ENCODE measurements at regions not wholly inside any gene's neighbourhood (a gene's known extent, or its start where the extent isn't known, plus 50 kb on each side); places are given as distances from the start of the nearest gene placed in this dataset.
A peak's percentile ranks its signal among the peaks of the same experiment; 100 is the strongest.

DNA sequence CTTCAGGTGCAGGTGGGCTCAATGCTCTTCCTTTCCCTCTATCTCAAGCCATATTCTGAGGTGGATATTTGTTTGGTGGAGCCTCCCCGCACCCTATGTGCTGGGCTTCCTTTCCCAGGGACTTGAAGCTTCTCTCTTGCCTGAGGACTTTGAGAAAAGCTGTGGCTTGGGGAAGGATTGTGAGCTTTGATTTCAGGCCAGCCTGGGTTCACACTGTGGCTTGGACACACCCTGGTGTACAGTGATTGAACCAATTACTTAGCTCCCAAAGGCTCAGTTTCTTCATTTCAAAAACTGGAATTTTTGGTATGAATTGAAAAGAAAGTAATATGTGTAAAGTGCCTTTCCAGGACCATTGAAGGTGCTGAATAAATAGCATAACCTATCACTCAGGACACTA is 224.5 kb upstream of the GLI3 start:
- H3K9ac ChIP-seq (ENCODE audit: extremely low read depth, insufficient read length, low read length) = no peak overlapping the region
- no peak overlapping the region for H2BK5ac ChIP-seq (ENCODE audit: insufficient read length, low read length)
- no peaks in the 10 kb centered on the region for H4K20me1 ChIP-seq (ENCODE audit: control insufficient read depth, insufficient read depth, insufficient read length)
- H2AFZ ChIP-seq (ENCODE audit: low read length) = no peak overlapping the region
- no peak overlapping the region for H3K4me2 ChIP-seq (ENCODE audit: insufficient read depth, insufficient read length, low read length)
- no peak overlapping the region for H4K8ac ChIP-seq (replicated peaks; ENCODE audit: insufficient read length, low read depth, low read length)
- no peak overlapping the region for H3K56ac ChIP-seq (ENCODE audit: insufficient read length, low read depth, low read length)
- H3K36me3 Mint-ChIP-seq (ENCODE audit: insufficient read depth in 1 of 3, low read depth in 3 of 3) = no peaks in the 10 kb centered on the region
- H3K9me3 ChIP-seq (ENCODE audit: control insufficient read depth, low read depth, low read length) = no peaks in the 10 kb centered on the region
- H3K79me2 ChIP-seq (ENCODE audit: insufficient read depth, low read length) = no peaks in the 10 kb centered on the region
- no peak overlapping the region for H3K23ac ChIP-seq (ENCODE audit: insufficient read length, low read depth, low read length)
- H4K5ac ChIP-seq (ENCODE audit: insufficient read length, low read depth, low read length) = no peak overlapping the region
- H3K27ac ChIP-seq (ENCODE audit: insufficient read length, low read depth, low read length) = no peak overlapping the region
- H3K14ac ChIP-seq (ENCODE audit: insufficient read depth, low read length) = no peak overlapping the region
- H3K4me1 ChIP-seq (ENCODE audit: insufficient read depth, low read length) = no peaks in the 10 kb centered on the region
- WGBS (ENCODE audit: extremely low coverage, insufficient read length, low lambda C conversion rate) = no CpG with 5 or more reads among the region's 1 CpG
- no peak overlapping the region for H2BK20ac ChIP-seq (ENCODE audit: low read depth, low read length, poor library complexity, severe bottlenecking)
- no peak overlapping the region for H3T11ph ChIP-seq (ENCODE audit: low read length)
- no peak overlapping the region for H4K91ac ChIP-seq (ENCODE audit: insufficient read length, low read depth, low read length)
- no peaks in the 10 kb centered on the region for H3K23me2 ChIP-seq (ENCODE audit: insufficient read length, low read depth, low read length, poor library complexity, severe bottlenecking)
- no peak overlapping the region for H3K18ac ChIP-seq (ENCODE audit: insufficient read length, low read depth, low read length)
- H3K4me3 Mint-ChIP-seq = no peak overlapping the region
- no peak overlapping the region for H2BK120ac ChIP-seq (ENCODE audit: low read depth, low read length, poor library complexity, severe bottlenecking)
- no peak for DNase-seq
- H3K4me1 Mint-ChIP-seq = no peaks in the 10 kb centered on the region
- no peak overlapping the region for H2AK5ac ChIP-seq (ENCODE audit: insufficient read length, low read length)
- H3K79me1 ChIP-seq (ENCODE audit: insufficient read depth, low read depth, low read length, poor library complexity, severe bottlenecking) = no peaks in the 10 kb centered on the region
- H3K4ac ChIP-seq (ENCODE audit: low read depth, low read length) = no peak overlapping the region
- peak overlapping the region in 1 of 3 experiments; percentile 87; a peak in 2 of 7 replicates for H3K27ac Mint-ChIP-seq
- H2BK15ac ChIP-seq (ENCODE audit: low read depth, low read length) = no peak overlapping the region
- peaks cover 2% of the 10 kb centered on the region; the same call in 1 of the 2 replicates for H3K27me3 Mint-ChIP-seq (ENCODE audit: low read depth)
- no peak overlapping the region for H2BK12ac ChIP-seq (ENCODE audit: insufficient read length, low read depth, low read length)
- no peaks in the 10 kb centered on the region for H3K27me3 ChIP-seq (ENCODE audit: insufficient read depth, low read length)
- H3K9me3 Mint-ChIP-seq = peaks cover 0 to 3% of the 10 kb centered on the region in 2 experiments; a peak in 2 of 5 replicates
- TF ChIP-seq, protein P1, sequence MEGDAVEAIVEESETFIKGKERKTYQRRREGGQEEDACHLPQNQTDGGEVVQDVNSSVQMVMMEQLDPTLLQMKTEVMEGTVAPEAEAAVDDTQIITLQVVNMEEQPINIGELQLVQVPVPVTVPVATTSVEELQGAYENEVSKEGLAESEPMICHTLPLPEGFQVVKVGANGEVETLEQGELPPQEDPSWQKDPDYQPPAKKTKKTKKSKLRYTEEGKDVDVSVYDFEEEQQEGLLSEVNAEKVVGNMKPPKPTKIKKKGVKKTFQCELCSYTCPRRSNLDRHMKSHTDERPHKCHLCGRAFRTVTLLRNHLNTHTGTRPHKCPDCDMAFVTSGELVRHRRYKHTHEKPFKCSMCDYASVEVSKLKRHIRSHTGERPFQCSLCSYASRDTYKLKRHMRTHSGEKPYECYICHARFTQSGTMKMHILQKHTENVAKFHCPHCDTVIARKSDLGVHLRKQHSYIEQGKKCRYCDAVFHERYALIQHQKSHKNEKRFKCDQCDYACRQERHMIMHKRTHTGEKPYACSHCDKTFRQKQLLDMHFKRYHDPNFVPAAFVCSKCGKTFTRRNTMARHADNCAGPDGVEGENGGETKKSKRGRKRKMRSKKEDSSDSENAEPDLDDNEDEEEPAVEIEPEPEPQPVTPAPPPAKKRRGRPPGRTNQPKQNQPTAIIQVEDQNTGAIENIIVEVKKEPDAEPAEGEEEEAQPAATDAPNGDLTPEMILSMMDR (conservative IDR thresholded peaks at IDR 0.05) = no peak
